IPS-20b (cell line): ENCODE measurements at regions not wholly inside any gene's neighbourhood (a gene's known extent, or its start where the extent isn't known, plus 50 kb on each side); places are given as distances from the start of the nearest gene placed in this dataset.

Source experiments
- H3K27ac ChIP-seq: one replicate; pipeline ENCODE4 v1.5.1; 2013; ENCODE audit warnings: low read length
- H3K27me3 ChIP-seq: 2 replicates; pipeline ENCODE4 v1.6.1; 2013; ENCODE audit warnings: mild to moderate bottlenecking, low read length, inconsistent platforms; ENCODE audit not compliant: insufficient read depth
- H3K36me3 ChIP-seq: 2 replicates; pipeline ENCODE4 v1.6.1; 2013; ENCODE audit warnings: low read depth, mild to moderate bottlenecking, inconsistent platforms, low read length, moderate library complexity; ENCODE audit not compliant: insufficient read depth
- H3K4me1 ChIP-seq: 2 replicates; pipeline ENCODE4 v1.6.1; 2013; ENCODE audit warnings: mild to moderate bottlenecking, control low read depth, inconsistent platforms, low read length, moderate library complexity; ENCODE audit not compliant: insufficient read depth
- H3K4me3 ChIP-seq: 2 replicates; pipeline ENCODE4 v1.5.1; 2013; ENCODE audit warnings: mild to moderate bottlenecking, low read length, inconsistent platforms
- H3K9ac ChIP-seq: 2 replicates; pipeline ENCODE4 v1.6.1; 2013; ENCODE audit warnings: low read depth, mild to moderate bottlenecking, inconsistent platforms, low read length, moderate library complexity
- H3K9me3 ChIP-seq: 2 replicates; pipeline ENCODE4 v1.6.1; 2013; ENCODE audit warnings: mild to moderate bottlenecking, low read depth, low read length, inconsistent platforms; ENCODE audit not compliant: insufficient read depth

DNA sequence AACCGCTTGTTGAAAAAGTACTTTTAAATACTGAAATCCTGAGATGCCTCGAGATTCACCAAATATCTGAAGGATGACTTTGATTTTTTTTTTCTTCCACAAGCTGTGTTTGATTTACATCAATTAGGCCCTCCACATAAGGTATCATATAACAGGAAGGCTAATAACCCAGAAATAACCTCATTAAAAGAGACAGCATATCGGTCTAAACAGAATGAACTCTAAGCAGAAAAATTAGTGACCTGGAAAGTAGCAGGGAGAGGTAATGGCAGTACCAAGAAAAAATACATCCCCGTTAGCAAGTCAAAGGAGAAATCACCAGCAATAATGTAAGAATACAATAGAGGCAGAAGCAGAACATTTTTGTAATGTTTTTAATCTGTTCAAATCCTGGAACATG, 452.4 kb upstream of the TSHZ3 start:
- Histone ChIP-seq H3K4me1 (peaks cover 6% of the 10 kb centered on the region; the same call in 1 of the 2 replicates), H3K36me3 (no peaks in the 10 kb centered on the region), H3K9me3 (no peaks in the 10 kb centered on the region), H3K4me3 (no peak overlapping the region), H3K27ac (no peak overlapping the region), H3K27me3 (no peaks in the 10 kb centered on the region), H3K9ac (no peak overlapping the region)

DNA sequence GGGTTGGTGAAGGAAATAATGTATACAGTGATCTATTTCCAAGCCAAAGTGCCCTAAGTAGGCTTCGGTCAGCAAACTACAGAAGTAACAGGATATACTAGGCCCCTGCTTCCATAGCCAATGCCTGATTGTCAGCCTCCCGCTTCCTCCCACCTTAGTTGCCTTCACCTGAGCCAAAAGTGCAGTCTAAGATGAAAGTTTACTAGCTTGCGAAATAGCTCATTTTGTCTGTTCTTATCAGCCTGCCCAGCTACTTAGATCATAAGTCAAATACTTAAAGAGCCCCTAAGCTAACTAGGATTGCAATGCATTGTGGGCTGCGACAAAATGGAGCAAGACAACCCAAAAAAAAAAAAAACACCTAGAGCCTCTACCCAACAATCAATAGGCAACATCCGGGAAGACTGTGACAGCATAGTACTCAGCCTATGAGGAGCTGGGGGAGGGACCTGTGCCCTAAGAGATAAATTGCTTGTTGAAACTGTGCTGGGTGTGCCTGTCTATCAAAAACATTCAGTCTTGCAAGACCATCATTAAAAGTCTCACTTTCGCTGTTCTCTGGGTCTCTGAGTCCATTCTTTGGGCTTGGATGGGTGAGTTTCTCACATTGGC, 454.7 kb upstream of the TSHZ3 start:
- Histone ChIP-seq H3K27ac (no peak overlapping the region), H3K36me3 (no peaks in the 10 kb centered on the region), H3K4me3 (no peak overlapping the region), H3K27me3 (no peaks in the 10 kb centered on the region), H3K4me1 (peaks cover 6% of the 10 kb centered on the region; the same call in 1 of the 2 replicates), H3K9ac (no peak overlapping the region), H3K9me3 (no peaks in the 10 kb centered on the region)

DNA sequence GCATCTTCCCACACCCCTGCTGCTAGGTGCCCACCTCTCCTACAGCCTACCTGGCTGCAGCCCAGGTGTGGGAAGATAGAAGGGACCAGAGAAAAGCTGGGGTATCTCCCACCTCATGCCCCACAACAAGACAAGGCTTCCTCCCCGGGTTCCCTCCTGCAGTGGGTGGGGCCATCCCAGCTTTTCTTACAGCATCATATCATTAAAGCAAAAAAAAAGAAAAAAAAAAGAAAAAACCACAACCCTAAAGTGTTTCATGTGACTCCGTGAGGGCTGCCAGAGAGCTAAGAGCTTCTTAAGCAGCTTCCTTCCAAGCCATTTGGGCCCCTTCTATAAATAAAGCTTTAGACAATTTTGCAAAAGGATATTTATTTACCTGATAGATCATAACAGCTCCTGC, 455.4 kb upstream of the TSHZ3 start:
- H3K4me3 ChIP-seq: no peak overlapping the region
- H3K4me1 ChIP-seq: peaks cover 6% of the 10 kb centered on the region; the same call in 1 of the 2 replicates
- no peak overlapping the region for H3K9ac ChIP-seq
- H3K36me3 ChIP-seq: no peaks in the 10 kb centered on the region
- H3K27ac ChIP-seq: no peak overlapping the region
- H3K27me3 ChIP-seq: no peaks in the 10 kb centered on the region
- no peaks in the 10 kb centered on the region for H3K9me3 ChIP-seq

DNA sequence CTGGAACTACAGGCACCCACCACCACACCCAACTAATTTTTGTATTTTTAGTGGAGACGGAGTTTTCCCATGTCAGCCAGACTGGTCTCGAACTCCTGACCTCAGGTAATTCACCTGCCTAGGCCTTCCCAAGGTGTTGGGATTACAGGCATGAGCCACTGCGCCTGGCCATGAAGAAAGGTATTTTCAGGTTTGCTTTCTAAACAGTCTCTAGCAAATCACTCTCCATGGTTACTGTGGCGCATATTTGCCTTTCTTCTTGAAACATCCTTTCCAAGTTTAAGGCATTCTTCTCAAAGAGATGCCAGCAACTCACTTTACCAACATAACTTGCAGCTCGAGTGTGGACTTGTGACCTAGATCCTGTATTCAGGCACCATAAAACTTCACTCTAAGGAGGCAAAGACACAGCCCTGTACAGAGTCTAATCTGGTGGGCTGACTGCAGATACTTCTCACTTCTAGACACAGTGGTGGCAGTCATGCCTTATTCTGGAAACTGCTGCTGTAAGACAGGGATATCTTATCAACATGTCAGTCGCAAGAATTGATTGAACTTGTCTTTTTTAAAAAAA, 461.4 kb upstream of the TSHZ3 start:
- no peak overlapping the region for H3K27ac ChIP-seq
- no peak overlapping the region for H3K4me3 ChIP-seq
- no peaks in the 10 kb centered on the region for H3K27me3 ChIP-seq
- H3K9me3 ChIP-seq: no peaks in the 10 kb centered on the region
- no peaks in the 10 kb centered on the region for H3K4me1 ChIP-seq
- H3K36me3 ChIP-seq: no peaks in the 10 kb centered on the region
- H3K9ac ChIP-seq: no peak overlapping the region

DNA sequence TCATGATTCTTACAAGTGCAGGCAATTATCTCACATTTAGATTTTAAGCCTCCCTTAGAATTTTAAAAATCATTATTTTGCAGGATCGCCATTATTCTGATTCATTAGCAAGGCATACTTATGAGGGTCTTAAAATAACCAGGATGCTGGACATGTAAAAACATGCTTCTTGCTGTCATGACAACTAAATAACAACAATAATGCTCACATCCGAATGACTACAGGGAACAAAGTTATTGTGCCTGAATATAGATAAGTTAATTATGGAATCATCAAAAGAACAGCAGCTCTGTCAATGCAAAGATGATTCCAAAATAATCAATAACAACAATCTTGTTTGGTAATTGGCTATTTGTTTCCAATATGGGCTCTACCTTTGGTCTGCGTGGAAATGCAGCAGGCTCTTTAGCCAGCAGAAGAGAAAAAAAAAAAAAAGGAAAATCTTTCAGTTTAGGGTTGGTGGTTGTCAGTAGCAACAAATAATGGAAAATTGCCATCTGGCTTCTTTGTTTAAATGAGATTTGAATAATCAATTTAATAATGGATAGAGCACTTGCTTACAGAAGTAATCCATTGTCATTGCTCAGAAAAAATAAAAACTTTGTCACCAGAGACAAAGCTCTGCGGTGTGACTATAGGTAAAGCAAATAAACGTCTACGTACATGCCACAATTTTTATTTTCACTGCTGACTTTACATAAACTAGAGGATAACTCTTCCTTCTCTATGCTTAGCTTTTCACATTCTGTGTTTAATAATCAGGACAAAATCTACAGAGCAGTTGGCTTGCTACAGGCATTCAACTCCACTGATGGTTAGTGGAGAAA, 468.9 kb upstream of the TSHZ3 start:
- no peaks in the 10 kb centered on the region for H3K27me3 ChIP-seq
- H3K4me3 ChIP-seq: no peak overlapping the region
- H3K9ac ChIP-seq: peak overlapping the region; percentile 14; the same call in 1 of the 2 replicates
- H3K27ac ChIP-seq: no peak overlapping the region
- no peaks in the 10 kb centered on the region for H3K36me3 ChIP-seq
- peaks cover 12% of the 10 kb centered on the region; the same call in 1 of the 2 replicates for H3K4me1 ChIP-seq
- H3K9me3 ChIP-seq: no peaks in the 10 kb centered on the region

DNA sequence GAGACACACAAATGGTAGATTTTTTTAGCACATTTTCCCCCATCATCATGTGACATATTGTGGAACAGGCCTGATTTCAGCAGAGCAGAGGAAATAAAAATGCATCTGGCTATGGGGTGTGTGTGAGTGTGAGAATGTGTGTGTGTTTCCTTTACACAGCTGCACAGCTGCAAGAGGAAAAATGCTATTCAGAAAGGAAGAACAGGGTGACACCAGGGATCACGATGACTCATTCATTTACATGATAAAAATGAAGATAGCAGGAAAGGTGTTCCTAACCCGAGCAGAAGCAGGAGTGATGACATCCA, 469.5 kb upstream of the TSHZ3 start:
- Histone ChIP-seq H3K9me3 (no peaks in the 10 kb centered on the region), H3K36me3 (no peaks in the 10 kb centered on the region), H3K27ac (no peak overlapping the region), H3K4me3 (no peak overlapping the region), H3K4me1 (peaks cover 12% of the 10 kb centered on the region; the same call in 1 of the 2 replicates), H3K27me3 (no peaks in the 10 kb centered on the region), H3K9ac (peak overlapping the region; percentile 14; the same call in 1 of the 2 replicates)

DNA sequence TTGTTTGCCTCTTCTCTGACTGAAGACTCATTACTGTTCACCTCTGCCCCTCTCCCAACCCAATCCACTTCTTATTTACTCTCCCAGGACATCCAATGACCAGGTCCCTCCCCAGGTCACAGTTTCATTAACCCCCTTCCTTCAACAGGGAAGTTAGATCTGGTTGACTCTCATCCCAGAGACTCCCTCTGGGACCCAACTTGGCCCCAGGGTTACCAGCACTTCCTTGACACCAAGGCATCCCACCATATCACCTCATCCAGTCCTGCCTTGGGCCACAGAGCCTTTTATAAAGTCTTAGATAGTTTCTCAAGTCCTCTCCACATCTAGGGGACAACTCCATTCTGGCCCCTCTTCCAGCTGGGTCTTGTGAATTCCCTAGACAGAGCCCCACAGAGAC, 470.6 kb upstream of the TSHZ3 start:
- no peak overlapping the region for H3K4me3 ChIP-seq
- peaks cover 12% of the 10 kb centered on the region; the same call in 1 of the 2 replicates for H3K4me1 ChIP-seq
- H3K27ac ChIP-seq: no peak overlapping the region
- H3K9me3 ChIP-seq: no peaks in the 10 kb centered on the region
- no peaks in the 10 kb centered on the region for H3K36me3 ChIP-seq
- no peaks in the 10 kb centered on the region for H3K27me3 ChIP-seq
- H3K9ac ChIP-seq: no peak overlapping the region

DNA sequence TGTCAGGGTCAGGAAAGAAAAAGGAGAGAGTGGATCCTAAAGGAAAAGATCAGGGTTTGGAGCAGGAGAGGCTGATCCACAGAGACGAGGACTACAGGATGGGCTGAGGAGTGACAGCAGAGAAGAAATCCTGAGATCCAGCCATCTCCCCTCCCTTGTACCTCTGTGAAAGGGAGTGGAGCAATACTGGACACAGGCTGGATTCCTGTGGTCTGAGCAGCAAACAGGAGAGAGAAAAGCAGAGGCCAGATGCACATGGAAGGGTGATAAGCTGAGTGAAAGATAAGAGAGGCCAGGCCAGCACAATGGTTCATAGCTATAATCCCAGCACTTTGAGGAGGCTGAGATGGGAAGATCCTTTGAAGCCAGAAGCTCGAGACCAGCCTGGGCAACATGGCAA, 472.1 kb upstream of the TSHZ3 start:
- H3K27ac ChIP-seq: no peak overlapping the region

DNA sequence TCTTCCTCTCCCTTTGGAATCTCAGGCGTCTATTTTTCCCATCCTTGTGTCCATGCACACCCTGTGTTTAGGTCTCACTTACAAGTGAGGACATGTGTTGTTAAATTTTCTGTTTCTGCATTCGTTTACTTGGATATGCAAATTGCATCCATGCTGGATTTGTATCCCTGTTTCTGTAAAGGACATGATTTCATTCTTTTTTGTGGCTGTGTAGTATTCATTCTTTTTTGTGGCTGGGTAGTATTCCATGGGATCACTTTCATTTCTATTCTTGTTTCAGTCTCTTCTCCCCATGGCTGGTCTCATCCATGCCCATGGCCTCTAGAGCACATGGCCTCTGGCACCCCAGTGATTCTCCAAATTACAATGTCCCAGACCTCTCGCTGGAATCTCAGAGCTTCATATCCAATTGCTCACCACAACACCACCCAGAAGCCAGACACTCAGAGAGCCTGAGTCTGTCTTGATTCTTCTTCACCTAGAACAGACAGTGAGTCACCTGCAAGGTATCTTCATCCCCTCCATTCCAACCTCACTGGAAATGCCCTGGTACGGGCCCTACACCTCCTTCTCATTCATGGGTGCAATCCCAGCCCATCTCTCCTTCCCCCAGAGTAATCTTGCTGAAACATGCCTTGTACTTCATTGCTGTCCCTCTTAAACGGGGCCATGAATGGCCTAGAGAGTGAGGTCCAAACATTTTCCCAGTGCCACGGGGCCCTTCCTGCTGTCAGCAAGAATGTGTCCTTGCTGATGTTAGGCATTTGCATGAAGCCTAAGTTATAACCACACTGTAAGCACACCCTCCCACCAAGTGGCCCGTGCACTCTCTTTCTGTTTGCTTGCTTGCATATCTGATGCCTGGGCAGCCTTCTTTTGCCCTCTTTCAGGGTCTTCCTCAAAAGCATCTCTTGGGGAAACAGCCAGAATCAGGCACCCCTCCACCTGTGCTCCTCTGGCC, 476.2 kb upstream of the TSHZ3 start:
- Histone ChIP-seq H3K4me1 (no peaks in the 10 kb centered on the region), H3K27ac (no peak overlapping the region), H3K4me3 (no peak overlapping the region), H3K27me3 (no peaks in the 10 kb centered on the region), H3K36me3 (no peaks in the 10 kb centered on the region), H3K9ac (no peak overlapping the region), H3K9me3 (no peaks in the 10 kb centered on the region)

More for the DNA sequence above, 472.1 kb upstream of the TSHZ3 start:
- H3K27me3 ChIP-seq: no peaks in the 10 kb centered on the region
- H3K36me3 ChIP-seq: no peaks in the 10 kb centered on the region
- peaks cover 12% of the 10 kb centered on the region; the same call in 1 of the 2 replicates for H3K4me1 ChIP-seq
- no peak overlapping the region for H3K4me3 ChIP-seq
- H3K9me3 ChIP-seq: no peaks in the 10 kb centered on the region
- H3K9ac ChIP-seq: no peak overlapping the region

DNA sequence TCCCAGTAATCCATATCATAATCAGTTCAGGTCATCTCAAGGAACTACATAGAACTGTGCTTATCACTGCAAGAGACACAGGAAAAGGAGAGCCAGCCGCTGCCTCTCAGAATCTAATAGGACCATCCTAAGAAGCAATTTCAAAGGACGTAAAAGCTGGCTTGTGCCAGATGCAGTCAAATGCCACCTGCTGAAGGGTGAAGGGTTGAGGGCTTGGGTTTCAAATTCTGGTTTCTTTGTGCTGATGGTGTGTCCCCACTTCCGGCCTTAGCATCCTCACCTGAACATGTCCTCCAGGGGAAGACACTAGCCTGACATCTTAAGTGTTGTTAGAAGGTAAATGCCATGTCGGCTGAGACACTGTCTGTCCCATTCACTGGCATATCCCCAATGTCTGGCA, 477.1 kb upstream of the TSHZ3 start:
- Histone ChIP-seq H3K4me3 (no peak overlapping the region), H3K9ac (no peak overlapping the region), H3K27me3 (no peaks in the 10 kb centered on the region), H3K4me1 (no peaks in the 10 kb centered on the region), H3K27ac (no peak overlapping the region), H3K36me3 (no peaks in the 10 kb centered on the region), H3K9me3 (no peaks in the 10 kb centered on the region)

DNA sequence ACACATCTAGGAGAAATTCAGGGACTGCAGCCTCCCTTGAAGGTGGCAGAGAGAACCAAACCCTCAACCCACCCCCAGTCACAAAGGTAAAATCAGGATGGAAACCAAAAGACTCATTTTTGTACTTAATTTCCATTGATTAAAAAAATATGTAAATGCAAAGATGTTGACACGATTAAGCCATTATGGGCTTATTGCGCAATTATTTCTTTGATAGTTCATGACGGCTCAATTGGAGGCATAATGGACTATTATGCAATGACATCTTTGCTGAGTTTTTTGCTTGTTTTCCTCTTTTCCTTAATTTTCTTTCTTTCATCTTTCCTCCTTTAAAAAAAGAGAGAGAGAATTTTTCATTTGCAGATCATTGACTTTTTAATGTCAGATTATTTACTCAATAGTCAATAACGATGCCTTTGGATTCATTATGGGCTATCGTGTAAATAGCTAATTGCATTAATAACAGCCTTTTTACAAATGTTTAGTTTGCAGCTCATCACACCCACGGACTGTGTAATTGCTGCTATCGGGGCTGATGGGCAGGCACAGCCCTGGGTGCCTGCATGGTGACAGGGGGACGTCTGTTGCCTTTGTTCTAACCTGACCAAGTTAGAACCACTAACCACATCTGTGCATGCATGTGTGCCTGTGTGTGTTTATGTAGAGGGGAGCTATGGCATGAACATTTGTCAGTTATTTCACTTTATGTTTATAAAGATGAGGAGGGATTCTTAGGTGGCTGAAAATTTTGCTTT, 482.4 kb upstream of the TSHZ3 start:
- no peaks in the 10 kb centered on the region for H3K4me1 ChIP-seq
- H3K4me3 ChIP-seq: no peak overlapping the region
- H3K36me3 ChIP-seq: no peaks in the 10 kb centered on the region
- no peak overlapping the region for H3K9ac ChIP-seq
- no peak overlapping the region for H3K27ac ChIP-seq
- no peaks in the 10 kb centered on the region for H3K27me3 ChIP-seq
- H3K9me3 ChIP-seq: peaks cover 14% of the 10 kb centered on the region
